ENCODE measurements at regions not wholly inside any gene's neighbourhood (a gene's known extent, or its start where the extent isn't known, plus 50 kb on each side); places are given as distances from the start of the nearest gene placed in this dataset.

DNA sequence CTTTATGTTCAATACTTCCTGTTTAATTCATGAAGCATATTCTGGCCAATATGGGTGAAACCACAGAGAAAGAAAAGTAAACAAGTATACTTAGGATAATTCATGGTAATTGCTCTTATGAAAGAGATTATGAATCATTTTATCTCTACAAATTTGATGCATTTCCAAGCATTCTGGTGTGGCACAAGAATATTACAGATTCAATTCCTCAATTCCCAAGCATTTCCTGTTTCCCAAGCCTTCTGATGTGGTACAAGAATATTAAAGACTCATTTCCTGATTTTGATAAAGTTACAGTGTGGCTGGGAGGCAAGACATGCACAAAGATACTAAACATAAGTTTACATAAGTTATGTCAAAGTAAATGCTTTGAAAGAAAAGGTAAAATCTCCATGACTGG lies 126.1 kb upstream of the NUDT7 start:
- H3K4me2 ChIP-seq (ENCODE audit: insufficient read depth, low read length), result peak overlapping the region; percentile 55
- H2AFZ ChIP-seq (ENCODE audit: low read depth, low read length), result no peak overlapping the region
- H3K27me3 ChIP-seq (ENCODE audit: control insufficient read depth in 2 of 2, insufficient read depth in 2 of 2, low read length in 2 of 2), result no peaks in the 10 kb centered on the region
- intact Hi-C loops (cut with micrococcal nuclease) (loop anchor here (2.0 to 5.0 kb wide), 2 partner anchors 191 to 407 kb away; partner anchors contain the start of gene VAT1L), dilution Hi-C loops (cut with MboI; ENCODE audit: extremely low pct_ligation_motif_present, low sequenced_read_pairs) (loop anchor here (25.0 kb wide), 1 partner anchor 359 kb away; no protein-coding TSS in a partner anchor)
- DNase-seq (ENCODE audit: low read depth, low spot score), result peak; percentile 85
- peak overlapping the region; percentile 71 for H3K9ac ChIP-seq (replicated peaks; ENCODE audit: extremely low read depth, insufficient read depth, low read length)
- FAIRE-seq, result peak; percentile 44
- no peaks in the 10 kb centered on the region for H3K9me3 ChIP-seq (replicated peaks; ENCODE audit: control insufficient read depth, insufficient read depth, low read length)
- peaks cover 62% of the 10 kb centered on the region for H3K4me1 ChIP-seq (ENCODE audit: control insufficient read depth, extremely low read depth, insufficient read depth, low read length)
- peak overlapping the region; percentile 98 for H3K27ac ChIP-seq (ENCODE audit: insufficient read depth, low read depth, low read length)
- H3K4me3 ChIP-seq (replicated peaks in 1 of 3; ENCODE audit: insufficient read depth in 1 of 3, low read depth in 1 of 3, low read length in 3 of 3), result no peak overlapping the region
- peak; percentile 63 for TF ChIP-seq POLR2A (IDR thresholded peaks at IDR 0.05; ENCODE audit: low read depth, low read length)
- TF ChIP-seq EZH2 (IDR thresholded peaks at IDR 0.05; ENCODE audit: borderline replicate concordance, low read depth, low read length, severe bottlenecking), result no peak
- TF ChIP-seq FOS (IDR thresholded peaks at IDR 0.05; ENCODE audit: borderline replicate concordance, insufficient read depth, low read length), result peak; percentile 88
- TF ChIP-seq POLR2AphosphoS5 (IDR thresholded peaks at IDR 0.05; ENCODE audit: insufficient read depth, low read depth, low read length), result peak; percentile 86
- peak; percentile 81 for TF ChIP-seq JUN (IDR thresholded peaks at IDR 0.05; ENCODE audit: borderline replicate concordance, insufficient read depth, insufficient read length, low read depth)
- TF ChIP-seq, protein P1, sequence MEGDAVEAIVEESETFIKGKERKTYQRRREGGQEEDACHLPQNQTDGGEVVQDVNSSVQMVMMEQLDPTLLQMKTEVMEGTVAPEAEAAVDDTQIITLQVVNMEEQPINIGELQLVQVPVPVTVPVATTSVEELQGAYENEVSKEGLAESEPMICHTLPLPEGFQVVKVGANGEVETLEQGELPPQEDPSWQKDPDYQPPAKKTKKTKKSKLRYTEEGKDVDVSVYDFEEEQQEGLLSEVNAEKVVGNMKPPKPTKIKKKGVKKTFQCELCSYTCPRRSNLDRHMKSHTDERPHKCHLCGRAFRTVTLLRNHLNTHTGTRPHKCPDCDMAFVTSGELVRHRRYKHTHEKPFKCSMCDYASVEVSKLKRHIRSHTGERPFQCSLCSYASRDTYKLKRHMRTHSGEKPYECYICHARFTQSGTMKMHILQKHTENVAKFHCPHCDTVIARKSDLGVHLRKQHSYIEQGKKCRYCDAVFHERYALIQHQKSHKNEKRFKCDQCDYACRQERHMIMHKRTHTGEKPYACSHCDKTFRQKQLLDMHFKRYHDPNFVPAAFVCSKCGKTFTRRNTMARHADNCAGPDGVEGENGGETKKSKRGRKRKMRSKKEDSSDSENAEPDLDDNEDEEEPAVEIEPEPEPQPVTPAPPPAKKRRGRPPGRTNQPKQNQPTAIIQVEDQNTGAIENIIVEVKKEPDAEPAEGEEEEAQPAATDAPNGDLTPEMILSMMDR (IDR thresholded peaks at IDR 0.05; ENCODE audit: extremely low read depth in 1 of 2, insufficient read depth in 1 of 2, low read depth in 1 of 2, low read length in 2 of 2), result no peak
- peak; percentile 88 for TF ChIP-seq GATA2 (IDR thresholded peaks at IDR 0.05; ENCODE audit: insufficient read depth, insufficient read length, low read depth, low read length)
- TF ChIP-seq MYC (IDR thresholded peaks at IDR 0.05; ENCODE audit: low read depth, low read length), result no peak
- H3K36me3 ChIP-seq (ENCODE audit: control insufficient read depth in 2 of 2, extremely low read depth in 1 of 2, insufficient read depth in 2 of 2, low read length in 2 of 2), result no peaks in the 10 kb centered on the region
- BruUV-seq (replicated peaks), result no TSS peak
- no peaks in the 10 kb centered on the region for H3K9me1 ChIP-seq (replicated peaks; ENCODE audit: control insufficient read depth, extremely low read depth, insufficient read depth, low read length)
- ChIA-PET POLR2A (interaction anchor here (2.4 kb wide), 1 partner anchor 11 kb away, joined by 13 read pairs; no protein-coding TSS in a partner anchor), CTCF (interaction anchor here (1.4 to 3.5 kb wide), 4 partner anchors 11 to 359 kb away, joined by 3 to 46 read pairs (median 12); no protein-coding TSS in a partner anchor)
- H4K20me1 ChIP-seq (replicated peaks; ENCODE audit: control insufficient read depth, extremely low read depth, insufficient read depth, low read length), result no peaks in the 10 kb centered on the region
- no peaks in the 10 kb centered on the region for H3K79me2 ChIP-seq (ENCODE audit: control insufficient read depth, insufficient read depth, low read length)

Data from endothelial cell of umbilical vein (primary cell).